Lower leg skin (tissue), 4 donors: ENCODE measurements at regions not wholly inside any gene's neighbourhood (a gene's known extent, or its start where the extent isn't known, plus 50 kb on each side); places are given as distances from the start of the nearest gene placed in this dataset.

Source experiments
- DNase-seq, 2 donors: peaks; one replicate each; pipeline ENCODE4 v3.0.0-alpha.2; 2019; ENCODE audit warnings: low spot score in 2 of 2
- H3K4me3 ChIP-seq: fragments of 200-600 bp; sonication (generic); 2 replicates; pipeline ENCODE4 v1.5.1; 2017; ENCODE audit warnings: mild to moderate bottlenecking, low read depth; ENCODE audit not compliant: poor library complexity, severe bottlenecking
- CTCF ChIP-seq, 3 donors: fragments of 450-650 bp; IDR thresholded peaks; one replicate each; pipeline ENCODE4 v1.5.1; 2016; ENCODE audit warnings: antibody characterized with exemption in 3 of 3, mild to moderate bottlenecking in 3 of 3, moderate library complexity in 2 of 3
- POLR2A ChIP-seq, 2 donors: fragments of 450-650 bp; IDR thresholded peaks; one replicate each; pipeline ENCODE4 v1.6.1; 2016 to 2017; ENCODE audit warnings: antibody characterized with exemption in 2 of 2, mild to moderate bottlenecking in 1 of 2, moderate library complexity in 1 of 2
- WGBS, 2 donors: methylation state at CpG; one replicate each; pipeline ENCODE4 v1.1.5; 2018; 5-methylcytosine and 5-hydroxymethylcytosine counted together
- intact Hi-C: fragments of 100-400 bp; cut with DNase I; formaldehyde crosslinking; loops from one replicate; pipeline ENCODE4 v1.15.0; 2023; ENCODE audit warnings: low total_unique reads

- intact Hi-C loops = no loop called here
- 90 to 92% methylated on average over 5 of the region's 5 CpGs for WGBS, 2 donors
- TF ChIP-seq CTCF (IDR thresholded peaks at IDR 0.05) (no peak), POLR2A (IDR thresholded peaks at IDR 0.05) (no peak)
- H3K4me3 ChIP-seq = no peak overlapping the region
- DNase-seq = no peak
Observed at GRCh38 chr14:94880106-94880505, 110.2 kb upstream of the GSC start.

DNA sequence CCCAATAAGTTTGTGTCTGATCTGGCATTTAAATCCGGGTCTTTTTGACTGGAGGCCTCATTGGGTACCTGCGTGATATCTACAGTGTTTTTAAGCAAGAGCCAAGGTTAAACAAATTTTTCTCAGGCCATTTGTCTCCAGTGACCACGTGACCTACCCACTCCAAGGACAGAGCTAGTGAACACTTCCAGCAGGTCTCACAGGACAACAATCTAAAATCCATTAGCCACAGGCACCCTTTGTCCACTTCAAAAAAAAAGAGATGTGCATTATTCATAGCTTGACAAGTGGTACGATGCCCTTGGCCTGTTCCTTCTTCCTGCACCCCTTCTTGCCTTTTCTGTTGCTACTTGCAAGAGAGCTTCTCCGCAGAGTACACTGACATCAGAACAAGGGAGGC is 109.6 kb upstream of the GSC start:
- H3K4me3 ChIP-seq = no peak overlapping the region
- DNase-seq = no peak
- TF ChIP-seq CTCF (IDR thresholded peaks at IDR 0.05) = no peak
- TF ChIP-seq POLR2A (IDR thresholded peaks at IDR 0.05) = no peak
- intact Hi-C loops = no loop called here
- 86 to 89% methylated on average over 5 of the region's 5 CpGs for WGBS, 2 donors

- TF ChIP-seq CTCF (IDR thresholded peaks at IDR 0.05) (no peak), POLR2A (IDR thresholded peaks at IDR 0.05) (no peak)
- intact Hi-C loops = no loop called here
- no peak overlapping the region for H3K4me3 ChIP-seq
- WGBS, 2 donors = 72 to 84% methylated on average over 4 of the region's 4 CpGs
- no peak for DNase-seq
Observed at GRCh38 chr14:94876306-94876705, 106.4 kb upstream of the GSC start.

DNA sequence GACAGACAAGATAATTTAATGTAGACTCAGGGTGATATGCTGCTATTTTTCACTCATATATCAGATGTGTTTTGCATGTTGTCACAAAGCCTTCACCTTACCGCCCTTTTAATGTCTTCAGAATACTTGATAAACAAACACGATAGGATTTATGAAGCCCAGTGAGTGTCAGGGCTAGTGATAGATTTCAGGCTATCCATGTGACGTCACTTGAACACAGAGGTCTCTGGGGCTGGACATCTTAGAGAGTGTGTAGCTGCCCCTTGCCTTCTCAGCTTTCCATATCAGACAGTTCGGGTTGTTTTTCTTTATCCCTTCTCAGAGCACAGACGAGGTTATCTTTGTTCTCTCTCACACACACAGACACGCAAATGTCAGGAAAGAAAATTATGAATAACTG is 105.3 kb upstream of the GSC start:
- no peak for DNase-seq
- no peak overlapping the region for H3K4me3 ChIP-seq
- 77 to 81% methylated on average over 6 of the region's 6 CpGs for WGBS, 2 donors
- intact Hi-C loops = no loop called here
- TF ChIP-seq CTCF (IDR thresholded peaks at IDR 0.05) = no peak
- no peak for TF ChIP-seq POLR2A (IDR thresholded peaks at IDR 0.05)

DNA sequence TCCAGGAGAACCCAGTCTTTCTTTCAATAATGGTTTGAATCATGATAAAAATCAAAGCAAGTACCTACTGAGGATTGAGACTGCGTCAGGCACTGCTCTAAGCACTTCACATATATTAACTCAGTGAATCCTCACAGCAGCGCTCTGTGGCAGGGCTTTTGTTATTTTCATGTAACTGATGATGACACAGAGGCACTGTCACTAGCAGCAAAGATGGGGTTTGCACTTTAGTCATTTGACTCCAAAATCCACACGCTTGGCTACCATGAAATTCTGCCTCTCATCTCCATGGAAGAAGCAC is 98.8 kb upstream of the GSC start:
- 78 to 92% methylated on average over 3 of the region's 3 CpGs for WGBS, 2 donors
- DNase-seq = no peak
- intact Hi-C loops = no loop called here
- no peak for TF ChIP-seq POLR2A (IDR thresholded peaks at IDR 0.05)
- no peak for TF ChIP-seq CTCF (IDR thresholded peaks at IDR 0.05)
- H3K4me3 ChIP-seq = no peak overlapping the region

DNA sequence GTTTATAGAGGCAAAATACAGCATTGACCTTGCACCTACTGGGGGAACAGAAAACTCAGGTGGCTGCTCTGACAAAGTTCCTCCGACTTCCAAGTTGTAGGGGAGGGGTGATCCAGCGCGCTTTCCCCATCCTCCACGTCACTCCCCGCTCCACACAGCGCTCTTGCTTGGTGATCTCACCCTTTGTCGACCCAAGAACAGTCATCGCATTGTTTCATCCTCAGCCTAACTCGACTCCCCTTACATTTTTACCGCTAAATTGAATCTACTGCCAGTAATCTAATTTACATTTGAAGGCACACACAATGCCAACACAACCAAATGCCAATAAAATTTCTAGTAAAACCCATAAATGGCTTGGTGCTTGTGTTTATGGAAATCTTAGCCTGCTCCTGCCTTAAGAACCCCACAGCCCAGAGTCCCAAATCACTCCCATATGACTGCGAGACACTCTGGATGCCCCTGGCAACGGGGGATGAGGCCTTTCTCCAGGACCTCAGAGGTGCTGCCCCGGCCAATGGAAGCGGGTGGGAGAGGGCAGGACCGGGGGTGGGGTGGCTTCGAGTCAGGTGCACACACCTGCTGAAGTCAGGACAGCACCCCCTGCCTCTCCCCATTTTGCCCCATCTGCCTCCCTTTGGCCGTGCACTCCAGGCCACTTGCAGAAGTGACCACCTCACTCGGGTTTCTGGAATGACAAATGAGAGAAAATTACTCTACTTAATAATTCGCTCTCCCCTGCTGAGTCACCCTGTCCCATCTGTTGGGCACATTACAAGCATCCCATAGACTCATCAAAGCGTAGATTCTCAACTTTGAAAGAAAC is 98.2 kb upstream of the GSC start:
- H3K4me3 ChIP-seq = no peak overlapping the region
- intact Hi-C loops = no loop called here
- 37 to 42% methylated on average over 17 to 20 of the region's 20 CpGs for WGBS, 2 donors
- no peak for DNase-seq
- TF ChIP-seq POLR2A (IDR thresholded peaks at IDR 0.05) = no peak
- TF ChIP-seq CTCF (IDR thresholded peaks at IDR 0.05) = no peak
